ENCODE measurements at regions not wholly inside any gene's neighbourhood (a gene's known extent, or its start where the extent isn't known, plus 50 kb on each side); places are given as distances from the start of the nearest gene placed in this dataset.

DNA sequence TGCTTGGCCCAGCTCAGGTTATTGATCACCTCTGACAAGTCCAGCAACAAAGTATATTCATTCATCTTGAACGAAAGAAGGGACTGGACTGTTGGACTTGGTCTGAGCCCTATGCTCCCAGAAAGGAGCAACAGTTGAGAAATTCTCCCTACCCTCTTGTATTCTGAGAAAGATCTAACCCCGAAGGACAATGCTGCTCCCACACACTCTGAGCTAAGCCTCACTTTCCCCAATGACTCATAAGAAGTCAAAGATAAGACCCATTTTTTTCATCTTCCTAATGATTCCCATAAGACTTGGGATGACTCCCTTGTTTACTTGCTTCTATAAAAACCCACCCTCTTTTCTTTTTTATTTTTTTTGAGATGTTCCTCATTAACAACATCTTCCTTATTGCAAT lies 549.4 kb upstream of the MDFIC2 start:
- Histone ChIP-seq H3K9me3 (ENCODE audit: low read length) (peaks cover 2% of the 10 kb centered on the region), H3K27me3 (ENCODE audit: insufficient read depth, low read length) (no peaks in the 10 kb centered on the region), H3K4me3 (ENCODE audit: low read length) (no peak overlapping the region), H3K4me1 (ENCODE audit: insufficient read depth, low read length) (no peaks in the 10 kb centered on the region), H3K36me3 (ENCODE audit: insufficient read depth, low read length) (no peaks in the 10 kb centered on the region), H2AFZ (ENCODE audit: low read depth, low read length) (no peak overlapping the region)

DNA sequence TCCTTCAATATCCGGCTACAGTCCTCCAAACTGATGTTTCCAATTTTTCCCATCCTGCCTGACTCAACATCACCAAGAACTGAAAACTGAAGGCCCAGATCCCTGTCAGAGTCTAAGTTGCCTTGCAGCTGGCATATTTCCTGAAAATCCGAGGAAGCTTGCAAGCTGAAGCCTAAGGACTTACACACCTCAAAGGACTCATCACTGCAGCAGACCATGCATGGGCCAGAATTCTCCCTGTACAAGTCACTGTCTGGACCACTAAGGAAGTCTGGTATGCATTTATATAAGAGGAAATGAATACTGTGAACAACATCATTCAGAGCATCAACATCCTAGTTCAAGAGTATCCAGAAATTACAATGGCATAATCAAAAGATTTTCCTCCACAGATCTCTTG lies 548.8 kb upstream of the MDFIC2 start:
- H3K36me3 ChIP-seq (ENCODE audit: insufficient read depth, low read length), result no peaks in the 10 kb centered on the region
- H3K9me3 ChIP-seq (ENCODE audit: low read length), result peaks cover 2% of the 10 kb centered on the region
- H3K27me3 ChIP-seq (ENCODE audit: insufficient read depth, low read length), result no peaks in the 10 kb centered on the region
- no peak overlapping the region for H2AFZ ChIP-seq (ENCODE audit: low read depth, low read length)
- H3K4me3 ChIP-seq (ENCODE audit: low read length), result no peak overlapping the region
- H3K4me1 ChIP-seq (ENCODE audit: insufficient read depth, low read length), result no peaks in the 10 kb centered on the region

DNA sequence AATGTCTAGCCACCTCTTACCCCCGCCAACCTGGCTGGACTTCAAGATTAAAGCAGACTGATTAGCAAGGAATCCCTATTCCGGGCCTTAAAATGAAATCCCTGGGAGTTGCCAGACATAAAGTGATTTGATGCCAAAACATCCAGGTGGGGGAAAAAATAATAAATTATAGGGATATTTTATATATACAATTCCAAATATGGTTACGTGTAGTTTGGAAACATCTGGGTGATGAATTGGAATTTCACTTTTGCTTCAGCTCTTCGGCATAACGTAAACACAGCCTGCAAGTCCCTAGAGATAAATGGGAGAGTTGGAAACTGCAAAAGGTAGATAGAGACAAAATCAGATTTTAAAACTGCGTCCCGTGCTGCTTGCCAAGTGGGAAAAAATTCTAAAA lies 545.5 kb upstream of the MDFIC2 start:
- no peaks in the 10 kb centered on the region for H3K9me3 ChIP-seq (ENCODE audit: low read length)
- no peaks in the 10 kb centered on the region for H3K36me3 ChIP-seq (ENCODE audit: insufficient read depth, low read length)
- no peaks in the 10 kb centered on the region for H3K4me1 ChIP-seq (ENCODE audit: insufficient read depth, low read length)

DNA sequence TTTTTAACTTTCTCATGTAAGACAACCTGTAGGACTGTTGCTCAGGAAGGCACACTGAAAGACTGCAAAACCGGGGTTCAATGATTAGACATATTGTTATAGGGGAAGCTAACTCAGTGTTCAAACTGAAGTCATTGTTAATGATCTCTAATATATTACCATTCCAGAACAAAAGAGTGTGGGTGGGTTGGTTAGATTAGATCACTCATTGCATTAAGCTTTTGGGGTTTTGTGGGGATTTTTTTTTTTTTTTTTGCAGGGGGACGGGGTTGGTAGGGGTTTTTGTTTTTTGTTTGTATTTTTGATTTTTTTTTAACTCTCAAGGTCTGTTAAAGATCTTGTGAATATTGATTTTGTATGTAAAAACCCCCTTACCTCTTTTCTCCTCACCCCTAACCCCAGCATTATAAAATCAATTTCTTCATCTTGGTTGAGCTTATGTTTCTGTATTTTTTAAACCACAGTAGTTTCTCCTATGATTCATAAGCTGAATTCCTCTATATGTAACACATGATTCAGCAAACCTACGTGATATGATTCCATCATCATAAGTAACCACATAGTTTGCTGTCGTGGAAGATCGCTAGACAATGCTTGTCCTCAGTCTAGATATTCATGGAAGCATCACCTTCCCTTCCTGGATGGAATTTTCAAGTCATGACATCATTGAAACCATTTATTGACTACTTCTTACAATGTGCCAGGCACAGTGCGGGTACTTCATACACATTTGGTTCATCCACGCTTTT lies 544.1 kb upstream of the MDFIC2 start:
- Histone ChIP-seq H3K4me3 (ENCODE audit: low read length) (no peak overlapping the region), H3K27me3 (ENCODE audit: insufficient read depth, low read length) (no peaks in the 10 kb centered on the region), H2AFZ (ENCODE audit: low read depth, low read length) (no peak overlapping the region), H3K36me3 (ENCODE audit: insufficient read depth, low read length) (no peaks in the 10 kb centered on the region), H3K9me3 (ENCODE audit: low read length) (no peaks in the 10 kb centered on the region), H3K4me1 (ENCODE audit: insufficient read depth, low read length) (no peaks in the 10 kb centered on the region)

More for the DNA sequence above, 545.5 kb upstream of the MDFIC2 start:
- no peak overlapping the region for H3K4me3 ChIP-seq (ENCODE audit: low read length)
- H3K27me3 ChIP-seq (ENCODE audit: insufficient read depth, low read length), result no peaks in the 10 kb centered on the region
- no peak overlapping the region for H2AFZ ChIP-seq (ENCODE audit: low read depth, low read length)

DNA sequence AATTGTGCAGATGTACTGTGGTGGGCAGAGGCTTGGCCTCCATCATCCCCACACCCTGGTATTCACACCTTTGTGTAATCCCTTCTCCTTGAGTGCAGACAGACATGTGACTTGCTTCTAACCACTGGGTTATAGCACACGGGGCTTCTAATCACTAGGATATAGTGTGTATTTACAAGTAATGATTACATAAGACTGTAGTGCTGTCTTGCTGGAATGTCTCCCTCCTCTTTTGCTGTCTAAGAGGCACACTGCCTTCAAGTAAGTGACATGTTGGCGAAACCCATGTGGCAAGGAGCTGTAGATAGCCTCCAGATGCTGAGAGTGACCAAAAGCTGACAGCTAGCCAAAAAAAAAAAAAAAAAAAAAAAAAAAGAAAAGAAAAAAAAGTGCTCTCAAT lies 542.7 kb upstream of the MDFIC2 start:
- no peaks in the 10 kb centered on the region for H3K4me1 ChIP-seq (ENCODE audit: insufficient read depth, low read length)
- H2AFZ ChIP-seq (ENCODE audit: low read depth, low read length), result no peak overlapping the region
- no peaks in the 10 kb centered on the region for H3K9me3 ChIP-seq (ENCODE audit: low read length)

DNA sequence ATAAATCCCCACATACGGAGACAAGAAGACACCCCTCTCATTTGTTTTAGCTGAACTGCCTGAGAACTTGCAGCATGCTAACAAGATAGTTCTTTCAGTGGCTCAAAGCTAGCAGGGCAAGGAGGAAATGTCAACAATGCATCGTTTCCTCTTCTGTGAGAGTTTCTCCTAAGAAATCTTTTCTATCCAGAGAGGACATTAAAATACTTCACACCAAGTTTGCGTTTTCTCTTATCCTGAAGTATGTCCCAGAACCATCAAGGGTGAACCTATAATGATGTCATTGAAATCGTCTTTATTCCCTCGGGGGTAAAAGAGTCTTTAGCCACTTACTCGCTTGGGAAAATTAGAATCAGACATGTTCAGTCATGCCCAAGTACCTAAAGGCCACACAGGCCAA lies 541.7 kb upstream of the MDFIC2 start:
- H2AFZ ChIP-seq (ENCODE audit: low read depth, low read length), result peak overlapping the region; percentile 3
- H3K9me3 ChIP-seq (ENCODE audit: low read length), result no peaks in the 10 kb centered on the region
- H3K27me3 ChIP-seq (ENCODE audit: insufficient read depth, low read length), result no peaks in the 10 kb centered on the region
- no peak overlapping the region for H3K4me3 ChIP-seq (ENCODE audit: low read length)
- no peaks in the 10 kb centered on the region for H3K36me3 ChIP-seq (ENCODE audit: insufficient read depth, low read length)
- no peaks in the 10 kb centered on the region for H3K4me1 ChIP-seq (ENCODE audit: insufficient read depth, low read length)

More for the DNA sequence above, 542.7 kb upstream of the MDFIC2 start:
- no peaks in the 10 kb centered on the region for H3K36me3 ChIP-seq (ENCODE audit: insufficient read depth, low read length)
- H3K27me3 ChIP-seq (ENCODE audit: insufficient read depth, low read length), result no peaks in the 10 kb centered on the region
- no peak overlapping the region for H3K4me3 ChIP-seq (ENCODE audit: low read length)

DNA sequence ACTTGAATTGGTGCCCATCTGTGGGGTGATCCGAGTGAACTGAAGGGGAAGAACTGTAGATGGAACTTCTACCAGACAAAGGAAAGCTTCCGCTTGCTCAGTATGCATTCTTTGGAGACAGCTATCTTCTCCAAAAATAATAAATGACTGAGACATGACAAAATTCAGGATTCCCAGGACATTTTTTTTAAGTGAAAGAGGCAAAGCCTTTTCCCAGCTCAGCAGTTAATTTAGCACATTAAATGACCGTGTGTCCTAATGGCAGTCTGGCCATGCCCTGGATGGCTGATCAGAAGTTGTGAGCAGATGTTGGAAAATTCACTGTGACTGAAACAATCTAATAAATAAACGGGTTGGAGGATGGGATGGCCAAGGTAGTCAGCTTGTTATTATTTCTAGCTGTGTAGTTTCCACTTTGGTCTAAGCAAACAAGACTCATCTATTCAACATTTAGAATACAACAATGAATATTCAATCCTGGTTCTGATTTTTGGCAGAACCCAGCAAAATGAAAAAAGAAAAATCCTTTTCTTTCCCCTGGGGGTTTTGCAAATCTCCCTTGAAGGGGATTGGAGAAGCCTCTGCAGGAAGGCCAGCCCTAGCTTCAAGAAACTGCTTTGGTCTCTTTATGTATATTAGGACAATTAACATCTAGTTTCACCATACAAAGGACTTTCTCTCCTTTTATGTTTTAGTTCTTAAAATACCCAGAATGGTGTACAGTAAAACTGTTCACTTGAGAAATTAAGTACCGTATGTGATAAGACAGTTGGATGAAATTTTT lies 540.9 kb upstream of the MDFIC2 start:
- H2AFZ ChIP-seq (ENCODE audit: low read depth, low read length), result peak overlapping the region; percentile 3
- no peaks in the 10 kb centered on the region for H3K9me3 ChIP-seq (ENCODE audit: low read length)
- H3K4me1 ChIP-seq (ENCODE audit: insufficient read depth, low read length), result no peaks in the 10 kb centered on the region
- no peaks in the 10 kb centered on the region for H3K36me3 ChIP-seq (ENCODE audit: insufficient read depth, low read length)
- H3K4me3 ChIP-seq (ENCODE audit: low read length), result no peak overlapping the region
- no peaks in the 10 kb centered on the region for H3K27me3 ChIP-seq (ENCODE audit: insufficient read depth, low read length)

DNA sequence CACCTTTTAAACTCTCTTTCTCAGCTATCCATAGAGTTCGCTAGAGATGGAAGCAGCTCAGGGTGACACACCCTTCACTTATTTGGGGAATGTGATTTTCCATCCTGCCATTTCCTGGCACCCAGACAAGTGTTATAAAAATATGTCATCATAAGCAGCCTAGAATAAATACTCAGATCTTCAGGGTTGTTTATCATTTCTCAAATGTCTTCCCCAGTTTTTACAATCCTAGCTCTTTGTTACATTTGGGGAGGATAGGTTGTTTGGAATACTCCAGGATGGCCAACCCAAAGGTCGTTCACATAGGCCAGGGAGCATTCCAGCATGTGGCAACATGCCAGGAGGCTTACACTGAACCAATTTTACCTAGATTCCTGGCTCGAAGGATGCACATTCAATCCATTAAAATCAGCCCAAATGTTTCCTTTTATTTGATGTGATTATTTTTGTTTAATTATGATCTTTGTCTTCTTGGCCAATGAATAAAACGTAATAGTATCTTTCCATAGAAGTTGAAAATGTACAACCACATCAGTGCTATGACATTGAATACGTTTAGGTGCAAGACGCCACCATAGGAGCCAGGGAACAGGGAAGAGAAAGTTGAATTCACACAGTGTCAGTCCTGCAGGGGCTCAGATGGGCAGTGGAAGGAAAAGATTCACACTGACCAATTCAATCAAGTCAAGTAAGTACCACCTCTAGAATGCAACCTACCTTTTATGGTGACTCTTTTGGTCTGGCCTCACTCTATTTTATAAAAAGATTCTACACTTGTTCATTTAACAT lies 537.7 kb upstream of the MDFIC2 start:
- Histone ChIP-seq H3K36me3 (ENCODE audit: insufficient read depth, low read length) (no peaks in the 10 kb centered on the region), H3K27me3 (ENCODE audit: insufficient read depth, low read length) (no peaks in the 10 kb centered on the region)

DNA sequence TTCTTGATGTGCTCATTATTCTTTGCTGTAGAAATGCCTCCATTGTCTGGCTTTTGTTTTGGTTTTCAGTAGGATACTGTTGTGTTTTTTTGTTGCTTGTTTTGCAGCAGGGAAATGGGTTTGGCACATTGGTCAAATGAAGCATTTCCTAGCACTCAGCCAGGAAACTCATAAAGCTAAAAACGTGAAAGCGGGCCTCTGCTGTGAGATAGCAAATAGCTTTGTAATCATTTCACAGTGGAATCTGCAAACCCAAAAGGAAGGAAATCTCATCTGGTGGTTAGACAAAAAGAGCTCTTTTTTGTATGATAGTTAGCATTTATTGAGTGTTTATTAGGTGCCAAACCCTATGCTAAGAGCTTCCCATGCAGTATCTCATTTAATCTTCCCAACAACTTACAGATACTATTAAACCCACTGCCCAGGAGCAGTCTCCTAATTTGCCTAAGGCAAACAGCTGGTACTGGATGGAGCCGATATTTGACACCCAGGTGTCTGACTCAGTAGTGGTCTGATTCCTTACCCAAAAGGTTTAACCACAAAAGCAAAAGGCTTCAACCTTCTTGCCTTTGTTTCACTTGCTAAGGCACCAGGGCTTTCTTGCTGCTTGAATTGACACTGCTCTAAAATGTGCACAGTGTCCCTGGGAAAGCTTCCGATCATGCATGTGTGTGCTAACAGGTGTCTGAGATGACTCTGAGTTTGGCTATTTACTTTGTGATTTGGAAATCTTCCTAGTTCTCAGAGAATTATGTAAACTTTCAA lies 527.9 kb upstream of the MDFIC2 start:
- no peaks in the 10 kb centered on the region for H3K9me3 ChIP-seq (ENCODE audit: low read length)
- H3K36me3 ChIP-seq (ENCODE audit: insufficient read depth, low read length), result no peaks in the 10 kb centered on the region
- no peaks in the 10 kb centered on the region for H3K27me3 ChIP-seq (ENCODE audit: insufficient read depth, low read length)
- no peaks in the 10 kb centered on the region for H3K4me1 ChIP-seq (ENCODE audit: insufficient read depth, low read length)
- H2AFZ ChIP-seq (ENCODE audit: low read depth, low read length), result no peak overlapping the region
- H3K4me3 ChIP-seq (ENCODE audit: low read length), result no peak overlapping the region

More for the DNA sequence above, 537.7 kb upstream of the MDFIC2 start:
- H3K4me1 ChIP-seq (ENCODE audit: insufficient read depth, low read length), result no peaks in the 10 kb centered on the region
- no peaks in the 10 kb centered on the region for H3K9me3 ChIP-seq (ENCODE audit: low read length)
- H2AFZ ChIP-seq (ENCODE audit: low read depth, low read length), result no peak overlapping the region
- H3K4me3 ChIP-seq (ENCODE audit: low read length), result no peak overlapping the region

DNA sequence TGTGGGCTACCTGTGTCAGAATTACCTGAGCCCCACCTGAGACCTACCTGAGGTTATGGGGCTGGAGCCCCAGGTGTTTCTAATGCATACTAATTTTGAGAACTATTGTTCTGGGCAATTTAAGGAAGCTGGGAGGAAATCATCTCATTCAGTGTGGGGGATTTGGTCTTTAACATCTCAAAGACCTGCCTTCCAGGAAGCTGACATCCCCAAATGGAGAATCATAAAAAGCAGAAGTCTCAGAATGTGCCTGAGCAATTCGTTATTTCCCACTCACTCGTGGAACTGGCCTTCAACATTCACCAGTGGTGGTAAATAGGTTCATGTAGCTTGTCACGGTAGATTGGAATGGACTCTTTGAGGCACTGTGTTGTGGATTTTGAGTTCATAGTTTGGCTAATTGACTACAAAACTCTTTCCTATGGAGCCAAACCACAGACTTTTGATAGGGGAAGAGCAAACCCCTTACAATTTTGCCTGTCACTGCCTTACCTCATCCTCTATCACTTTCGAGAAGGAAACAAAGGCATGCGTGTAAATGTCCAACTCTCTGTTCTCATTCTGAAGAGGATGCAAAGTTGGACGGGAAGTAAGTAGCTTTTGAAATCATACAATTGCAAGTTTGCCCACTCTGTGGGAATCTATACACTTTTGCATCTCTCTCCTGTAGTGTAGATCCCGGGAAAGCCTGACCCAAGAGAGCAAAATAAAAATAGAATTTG lies 521.0 kb upstream of the MDFIC2 start:
- H3K4me3 ChIP-seq (ENCODE audit: low read length), result no peak overlapping the region
- no peaks in the 10 kb centered on the region for H3K9me3 ChIP-seq (ENCODE audit: low read length)
- no peaks in the 10 kb centered on the region for H3K27me3 ChIP-seq (ENCODE audit: insufficient read depth, low read length)
- no peak overlapping the region for H2AFZ ChIP-seq (ENCODE audit: low read depth, low read length)
- no peaks in the 10 kb centered on the region for H3K4me1 ChIP-seq (ENCODE audit: insufficient read depth, low read length)
- H3K36me3 ChIP-seq (ENCODE audit: insufficient read depth, low read length), result no peaks in the 10 kb centered on the region

DNA sequence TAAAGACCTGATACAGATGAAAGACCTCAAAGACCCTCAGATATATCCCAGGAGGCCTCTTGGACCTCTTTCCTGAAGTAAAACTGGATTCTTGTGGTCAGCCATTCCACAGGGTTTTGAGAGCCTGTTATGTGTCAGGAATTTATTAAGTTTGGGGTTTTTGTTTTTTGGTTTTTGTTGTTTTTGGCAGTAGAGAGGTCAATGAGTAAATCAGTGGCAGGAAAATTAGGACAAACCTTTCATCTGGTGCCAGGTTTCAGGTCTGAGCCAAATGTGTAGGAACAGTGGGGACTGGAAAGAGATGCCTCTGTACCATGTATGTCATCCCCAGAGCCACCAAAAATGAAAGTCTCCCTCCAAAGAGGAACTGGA lies 520.4 kb upstream of the MDFIC2 start:
- no peak overlapping the region for H2AFZ ChIP-seq (ENCODE audit: low read depth, low read length)
- H3K9me3 ChIP-seq (ENCODE audit: low read length), result no peaks in the 10 kb centered on the region
- H3K27me3 ChIP-seq (ENCODE audit: insufficient read depth, low read length), result no peaks in the 10 kb centered on the region
- no peaks in the 10 kb centered on the region for H3K4me1 ChIP-seq (ENCODE audit: insufficient read depth, low read length)
- H3K36me3 ChIP-seq (ENCODE audit: insufficient read depth, low read length), result no peaks in the 10 kb centered on the region
- no peak overlapping the region for H3K4me3 ChIP-seq (ENCODE audit: low read length)

DNA sequence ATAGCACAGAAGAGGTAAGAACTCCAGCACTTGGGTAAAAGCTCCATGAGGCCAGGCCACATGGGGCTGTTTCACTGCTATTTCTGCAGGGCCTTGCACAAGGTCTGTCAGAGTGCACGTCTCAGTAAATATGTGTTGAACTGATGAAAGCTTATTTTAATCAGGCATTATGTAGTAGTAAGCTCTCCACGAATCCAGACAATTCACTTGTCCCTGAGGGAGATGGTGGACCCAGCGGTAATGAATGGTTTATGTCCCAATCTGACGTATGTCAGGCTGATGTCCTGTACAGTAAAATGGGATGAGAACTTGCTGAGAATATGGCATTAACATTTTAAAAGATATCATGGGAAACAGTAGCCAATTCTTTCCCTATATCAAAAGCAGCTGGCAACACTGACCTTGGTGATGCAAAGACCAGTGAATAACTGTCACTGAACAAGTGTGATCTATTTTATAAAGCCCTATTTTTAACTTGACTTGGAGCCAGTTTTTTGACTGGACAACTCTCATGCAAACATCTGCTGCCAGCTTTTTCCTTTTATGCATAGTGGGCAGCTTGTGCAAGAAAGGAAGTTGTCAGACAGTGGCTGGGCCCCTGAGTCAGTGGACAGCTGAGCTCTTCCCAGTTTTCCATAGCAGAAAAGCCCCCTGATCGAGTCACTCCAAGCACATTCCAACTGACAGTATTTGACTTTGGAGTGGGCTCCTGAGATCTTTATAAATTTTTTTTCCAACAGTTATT lies 519.8 kb upstream of the MDFIC2 start:
- Histone ChIP-seq H3K36me3 (ENCODE audit: insufficient read depth, low read length) (no peaks in the 10 kb centered on the region), H2AFZ (ENCODE audit: low read depth, low read length) (no peak overlapping the region), H3K9me3 (ENCODE audit: low read length) (no peaks in the 10 kb centered on the region)

More for the DNA sequence above, 519.8 kb upstream of the MDFIC2 start:
- Histone ChIP-seq H3K4me1 (ENCODE audit: insufficient read depth, low read length) (no peaks in the 10 kb centered on the region), H3K27me3 (ENCODE audit: insufficient read depth, low read length) (no peaks in the 10 kb centered on the region), H3K4me3 (ENCODE audit: low read length) (no peak overlapping the region)

Data from neuron (in vitro differentiated cells).